Body of pancreas (tissue), 4 donors: ENCODE measurements at regions not wholly inside any gene's neighbourhood (a gene's known extent, or its start where the extent isn't known, plus 50 kb on each side); places are given as distances from the start of the nearest gene placed in this dataset.

Source experiments
- ATAC-seq: fragments of 150-250 bp; one replicate; pipeline ENCODE4 v1.9.1; 2016
- DNase-seq, 4 donors: peaks; one replicate each; pipeline ENCODE4 v3.0.0-alpha.2; 2019
- H3K27ac ChIP-seq, 4 donors: fragments of 200-600 bp; sonication (generic); 1 replicate in 3 of 4; 2 replicates in 1 of 4; pipeline versions ENCODE4 v1.5.1 to v1.6.1; 2016 to 2019; ENCODE audit warnings: mild to moderate bottlenecking in 1 of 4, mixed read lengths in 1 of 4, moderate library complexity in 1 of 4
- H3K27me3 ChIP-seq, 2 donors: fragments of 200-600 bp; sonication (generic); one replicate each; pipeline ENCODE4 v1.6.0; 2016; ENCODE audit warnings: mild to moderate bottlenecking in 1 of 2
- H3K36me3 ChIP-seq, 2 donors: fragments of 200-600 bp; sonication (generic); replicated peaks in 1 of 2; 2 replicates each; pipeline ENCODE4 v1.5.1; 2016; ENCODE audit warnings: low read depth in 2 of 2; ENCODE audit not compliant: insufficient read depth in 1 of 2
- H3K4me1 ChIP-seq: fragments of 200-600 bp; sonication (generic); one replicate; pipeline ENCODE4 v1.6.0; 2016
- H3K4me3 ChIP-seq, 2 donors: fragments of 200-600 bp; sonication (generic); 1 replicate in 1 of 2; 2 replicates in 1 of 2; pipeline ENCODE4 v1.5.1; 2016 to 2019
- H3K9me3 ChIP-seq, 3 donors: fragments of 200-600 bp; sonication (generic); 1 replicate in 2 of 3; 2 replicates in 1 of 3; pipeline ENCODE4 v1.5.1; 2016
- POLR2A ChIP-seq, 3 donors: fragments of 450-650 bp; IDR thresholded peaks; one replicate each; pipeline ENCODE4 v1.6.1; 2016; ENCODE audit warnings: antibody characterized with exemption in 3 of 3, mild to moderate bottlenecking in 2 of 3
- WGBS, 2 donors: methylation state at CpG; one replicate each; pipeline ENCODE4 v1.1.5; 2017; 5-methylcytosine and 5-hydroxymethylcytosine counted together
- intact Hi-C: fragments of 100-400 bp; cut with DNase I; formaldehyde crosslinking; loops from one replicate; pipeline ENCODE4 v1.15.1; 2023
- TF ChIP-seq, protein P1 (sequence below), 7 experiments: fragments of 450-650 bp in 4 of 7; fragments of 200-600 bp in 3 of 7; sonication (generic) in 3 of 7; IDR thresholded peaks; one replicate each; pipeline ENCODE4 v1.5.1; 2016 to 2019; ENCODE audit warnings: antibody characterized with exemption in 7 of 7

DNA sequence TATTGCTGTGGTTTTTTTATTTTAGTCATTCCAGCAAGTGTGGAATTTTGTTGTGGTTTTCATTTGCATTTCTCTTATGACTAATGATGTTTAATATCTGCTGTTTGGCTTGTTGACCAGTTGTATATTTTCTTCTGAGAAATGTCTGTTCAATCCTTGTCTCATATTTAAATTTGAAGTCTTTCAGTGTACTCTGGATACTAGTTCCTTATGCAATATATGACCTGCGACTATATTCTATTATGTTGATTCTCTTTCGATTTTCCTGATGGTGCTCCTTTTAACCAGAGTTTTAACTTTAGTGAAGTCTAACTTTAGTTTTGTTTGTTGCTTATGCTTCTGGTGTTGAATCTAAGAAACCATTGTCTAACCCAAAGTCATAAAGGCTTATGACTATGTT lies 1528.0 kb downstream of the TECRL start:
- Histone ChIP-seq H3K27me3 (no peaks in the 10 kb centered on the region), H3K4me1 (no peaks in the 10 kb centered on the region), H3K4me3 (no peak overlapping the region), H3K36me3 (no peaks in the 10 kb centered on the region), H3K27ac (no peak overlapping the region), H3K9me3 (no peaks in the 10 kb centered on the region)
- 59 to 74% methylated on average over 2 of the region's 2 CpGs for WGBS, 2 donors
- intact Hi-C loops: no loop called here
- DNase-seq: no peak
- no peak for ATAC-seq
- TF ChIP-seq, protein P1, sequence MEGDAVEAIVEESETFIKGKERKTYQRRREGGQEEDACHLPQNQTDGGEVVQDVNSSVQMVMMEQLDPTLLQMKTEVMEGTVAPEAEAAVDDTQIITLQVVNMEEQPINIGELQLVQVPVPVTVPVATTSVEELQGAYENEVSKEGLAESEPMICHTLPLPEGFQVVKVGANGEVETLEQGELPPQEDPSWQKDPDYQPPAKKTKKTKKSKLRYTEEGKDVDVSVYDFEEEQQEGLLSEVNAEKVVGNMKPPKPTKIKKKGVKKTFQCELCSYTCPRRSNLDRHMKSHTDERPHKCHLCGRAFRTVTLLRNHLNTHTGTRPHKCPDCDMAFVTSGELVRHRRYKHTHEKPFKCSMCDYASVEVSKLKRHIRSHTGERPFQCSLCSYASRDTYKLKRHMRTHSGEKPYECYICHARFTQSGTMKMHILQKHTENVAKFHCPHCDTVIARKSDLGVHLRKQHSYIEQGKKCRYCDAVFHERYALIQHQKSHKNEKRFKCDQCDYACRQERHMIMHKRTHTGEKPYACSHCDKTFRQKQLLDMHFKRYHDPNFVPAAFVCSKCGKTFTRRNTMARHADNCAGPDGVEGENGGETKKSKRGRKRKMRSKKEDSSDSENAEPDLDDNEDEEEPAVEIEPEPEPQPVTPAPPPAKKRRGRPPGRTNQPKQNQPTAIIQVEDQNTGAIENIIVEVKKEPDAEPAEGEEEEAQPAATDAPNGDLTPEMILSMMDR (IDR thresholded peaks at IDR 0.05): no peak
- TF ChIP-seq POLR2A (IDR thresholded peaks at IDR 0.05): no peak

DNA sequence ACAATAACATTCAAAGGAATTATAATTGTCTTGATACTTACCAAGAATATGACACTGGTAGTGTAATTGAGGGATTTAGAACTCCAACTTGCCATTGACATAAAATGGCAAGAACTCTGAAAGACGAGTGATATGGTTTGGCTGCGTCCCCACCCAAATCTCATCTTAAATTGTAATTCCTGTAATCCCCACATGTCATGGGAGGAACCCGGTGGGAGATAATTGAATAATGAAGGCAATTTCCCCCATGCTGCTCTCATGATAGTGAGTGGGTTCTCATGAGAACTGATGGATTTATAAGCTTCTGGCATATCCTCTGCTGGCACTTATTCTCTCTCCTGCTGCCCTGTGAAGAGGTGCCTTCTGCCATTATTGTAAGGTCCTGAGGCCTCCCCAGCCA lies 1536.4 kb downstream of the TECRL start:
- no peaks in the 10 kb centered on the region for H3K9me3 ChIP-seq
- H3K4me1 ChIP-seq: no peaks in the 10 kb centered on the region
- no peaks in the 10 kb centered on the region for H3K27me3 ChIP-seq
- 62 to 68% methylated on average over 3 of the region's 3 CpGs for WGBS, 2 donors
- ATAC-seq (no peak), DNase-seq (no peak)
- no peaks in the 10 kb centered on the region for H3K36me3 ChIP-seq
- H3K27ac ChIP-seq: no peak overlapping the region
- intact Hi-C loops: no loop called here
- H3K4me3 ChIP-seq: no peak overlapping the region
- TF ChIP-seq, protein P1 (IDR thresholded peaks at IDR 0.05): no peak
- no peak for TF ChIP-seq POLR2A (IDR thresholded peaks at IDR 0.05)

DNA sequence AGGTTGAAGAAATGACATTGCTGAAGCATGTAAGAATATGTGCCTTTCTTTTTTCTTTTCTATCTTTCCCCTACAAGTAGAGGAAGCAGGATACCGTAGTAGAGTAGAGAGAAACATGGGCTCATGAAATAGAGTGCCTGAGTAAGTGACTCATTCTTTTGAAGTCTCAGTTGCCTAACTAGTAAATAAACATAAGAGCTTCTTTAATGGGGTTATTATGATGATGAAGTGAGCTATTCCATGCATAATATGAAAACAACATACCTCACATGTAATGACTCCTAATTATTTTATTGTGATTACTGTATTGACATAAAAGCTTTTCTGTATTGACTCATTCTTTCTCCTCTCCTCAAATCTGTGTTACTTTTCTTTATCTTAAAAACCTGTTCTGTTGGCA lies 1538.2 kb downstream of the TECRL start:
- H3K4me1 ChIP-seq: no peaks in the 10 kb centered on the region
- TF ChIP-seq, protein P1 (IDR thresholded peaks at IDR 0.05): no peak
- TF ChIP-seq POLR2A (IDR thresholded peaks at IDR 0.05): no peak
- ATAC-seq: no peak
- no peaks in the 10 kb centered on the region for H3K27me3 ChIP-seq
- no peak overlapping the region for H3K4me3 ChIP-seq
- H3K36me3 ChIP-seq: no peaks in the 10 kb centered on the region
- 44 to 50% methylated on average over 1 of the region's 1 CpG for WGBS, 2 donors
- no peaks in the 10 kb centered on the region for H3K9me3 ChIP-seq
- H3K27ac ChIP-seq: no peak overlapping the region
- intact Hi-C loops: no loop called here
- no peak for DNase-seq

DNA sequence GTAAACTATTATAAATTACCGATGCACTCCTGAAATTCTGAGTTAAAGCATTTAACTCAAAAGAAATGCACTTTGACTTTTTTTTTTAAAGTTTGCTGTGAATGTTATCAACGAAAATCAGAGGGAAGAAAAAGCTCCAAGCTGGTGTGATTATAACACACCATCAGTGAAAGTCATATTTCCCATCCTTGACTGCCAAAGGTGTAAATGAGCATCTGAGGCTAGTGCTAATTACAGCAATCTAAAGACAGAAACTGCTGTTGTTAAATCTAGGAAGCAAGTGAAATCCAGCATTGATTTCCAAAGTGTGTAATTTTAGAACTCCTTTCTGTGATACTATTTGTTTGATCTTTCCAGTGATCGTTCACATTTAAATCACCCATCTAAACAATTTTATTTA lies 1538.8 kb downstream of the TECRL start:
- no peak overlapping the region for H3K4me3 ChIP-seq
- H3K27me3 ChIP-seq: no peaks in the 10 kb centered on the region
- no peak for TF ChIP-seq POLR2A (IDR thresholded peaks at IDR 0.05)
- TF ChIP-seq, protein P1 (IDR thresholded peaks at IDR 0.05): no peak
- WGBS, 2 donors: 50 to 54% methylated on average over 3 of the region's 3 CpGs
- H3K27ac ChIP-seq: no peak overlapping the region
- no peaks in the 10 kb centered on the region for H3K4me1 ChIP-seq
- intact Hi-C loops: no loop called here
- H3K9me3 ChIP-seq: no peaks in the 10 kb centered on the region
- ATAC-seq (no peak), DNase-seq (no peak)
- H3K36me3 ChIP-seq: no peaks in the 10 kb centered on the region

DNA sequence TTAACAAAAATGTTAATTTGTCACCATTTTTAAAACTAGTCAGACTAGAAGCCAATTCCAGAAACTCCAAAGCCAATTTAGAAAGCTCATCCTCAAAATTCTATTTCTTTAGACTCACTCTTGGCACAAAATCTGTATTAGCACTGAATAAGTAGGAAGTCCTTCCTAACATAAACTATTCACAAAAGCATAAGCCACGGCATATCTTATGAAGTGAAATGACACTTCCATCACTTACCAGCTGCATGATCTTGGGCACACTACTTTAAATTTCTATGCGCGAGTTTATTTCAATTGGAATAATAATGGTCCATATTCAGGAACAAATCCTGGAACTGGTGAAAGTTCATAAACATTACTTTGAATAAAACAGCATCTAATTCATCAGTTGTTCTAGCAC lies 1544.0 kb downstream of the TECRL start:
- ATAC-seq (no peak), DNase-seq (no peak)
- no peaks in the 10 kb centered on the region for H3K9me3 ChIP-seq
- WGBS, 2 donors: 74 to 81% methylated on average over 3 of the region's 3 CpGs
- H3K36me3 ChIP-seq: no peaks in the 10 kb centered on the region
- intact Hi-C loops: no loop called here
- H3K4me1 ChIP-seq: no peaks in the 10 kb centered on the region
- H3K27ac ChIP-seq: no peak overlapping the region
- no peaks in the 10 kb centered on the region for H3K27me3 ChIP-seq
- no peak overlapping the region for H3K4me3 ChIP-seq
- TF ChIP-seq POLR2A (IDR thresholded peaks at IDR 0.05): no peak
- TF ChIP-seq, protein P1 (IDR thresholded peaks at IDR 0.05): no peak
